BLaER1 treated with 17β-estradiol and CSF1 and Interleukin-3, amounts not matched to agents 10 nM and 100 nM (cell line): ENCODE measurements at regions not wholly inside any gene's neighbourhood (a gene's known extent, or its start where the extent isn't known, plus 50 kb on each side); places are given as distances from the start of the nearest gene placed in this dataset.

Experiments used
- H3K27ac ChIP-seq, 11 experiments: shearing (Covaris generic); formaldehyde crosslinking; 2 replicates each; pipeline ENCODE4 v1.8.1; 2022
- H3K27me3 ChIP-seq, 11 experiments: shearing (Covaris generic); formaldehyde crosslinking; 2 replicates each; pipeline ENCODE4 v1.8.1; 2022
- H3K36me3 ChIP-seq, 11 experiments: shearing (Covaris generic); formaldehyde crosslinking; 2 replicates each; pipeline ENCODE4 v1.8.1; 2022
- H3K4me1 ChIP-seq, 10 experiments: shearing (Covaris generic); formaldehyde crosslinking; 2 replicates each; pipeline ENCODE4 v1.8.1; 2022
- H3K4me2 ChIP-seq, 11 experiments: shearing (Covaris generic); formaldehyde crosslinking; 2 replicates each; pipeline ENCODE4 v1.8.1; 2022
- H3K4me3 ChIP-seq, 10 experiments: shearing (Covaris generic); formaldehyde crosslinking; 2 replicates each; pipeline ENCODE4 v1.8.1; 2022
- H3K9ac ChIP-seq, 11 experiments: shearing (Covaris generic); formaldehyde crosslinking; 2 replicates each; pipeline ENCODE4 v1.8.1; 2022
- H3K9me3 ChIP-seq, 11 experiments: shearing (Covaris generic); formaldehyde crosslinking; replicated peaks in 1 of 11; 2 replicates each; pipeline ENCODE4 v1.8.1; 2022
- H4K20me1 ChIP-seq, 11 experiments: shearing (Covaris generic); formaldehyde crosslinking; 2 replicates each; pipeline ENCODE4 v1.8.1; 2022
- Cebpa-rat ChIP-seq, 11 experiments: shearing (Covaris generic); IDR thresholded peaks; 2 replicates each; pipeline ENCODE4 v1.8.1; 2022

- Histone ChIP-seq H3K4me3 (no peak overlapping the region), H3K36me3 (no peaks in the 10 kb centered on the region)
These were observed 127.2 kb upstream of the DLG1 start for GRCh38 chr3:197425485-197426120.

GRCh38 chr3:197424674-197425484 lies 126.5 kb upstream of the DLG1 start:
- no peak overlapping the region for H3K4me2 ChIP-seq
- H3K27me3 ChIP-seq = no peaks in the 10 kb centered on the region
- H3K9me3 ChIP-seq = no peaks in the 10 kb centered on the region
- peaks cover 25 to 32% (median 28%) of the 10 kb centered on the region in 10 experiments for H3K4me1 ChIP-seq
- no peak overlapping the region for H3K27ac ChIP-seq
- H3K36me3 ChIP-seq = no peaks in the 10 kb centered on the region
- H3K4me3 ChIP-seq = no peak overlapping the region
- H4K20me1 ChIP-seq = no peaks in the 10 kb centered on the region
- TF ChIP-seq Cebpa-rat (IDR thresholded peaks at IDR 0.05) = no peak
- no peak overlapping the region for H3K9ac ChIP-seq

More at GRCh38 chr3:197425485-197426120, 127.2 kb upstream of the DLG1 start:
- H3K9ac ChIP-seq = no peak overlapping the region
- peaks cover 32 to 39% (median 35%) of the 10 kb centered on the region in 10 experiments for H3K4me1 ChIP-seq
- H3K27ac ChIP-seq = no peak overlapping the region
- H3K27me3 ChIP-seq = no peaks in the 10 kb centered on the region
- TF ChIP-seq Cebpa-rat (IDR thresholded peaks at IDR 0.05) = no peak
- no peaks in the 10 kb centered on the region for H3K9me3 ChIP-seq
- no peaks in the 10 kb centered on the region for H4K20me1 ChIP-seq
- H3K4me2 ChIP-seq = no peak overlapping the region

- no peaks in the 10 kb centered on the region for H3K27me3 ChIP-seq
- H3K9ac ChIP-seq = no peak overlapping the region
- peaks cover 20 to 25% (median 22%) of the 10 kb centered on the region in 10 experiments for H3K4me1 ChIP-seq
- H3K9me3 ChIP-seq = no peaks in the 10 kb centered on the region
- no peak for TF ChIP-seq Cebpa-rat (IDR thresholded peaks at IDR 0.05)
- H4K20me1 ChIP-seq = no peaks in the 10 kb centered on the region
- no peak overlapping the region for H3K27ac ChIP-seq
- no peak overlapping the region for H3K4me2 ChIP-seq
- H3K4me3 ChIP-seq = no peak overlapping the region
- H3K36me3 ChIP-seq = no peaks in the 10 kb centered on the region
These were observed 125.9 kb upstream of the DLG1 start for GRCh38 chr3:197424266-197424665.

- Histone ChIP-seq H3K36me3 (no peaks in the 10 kb centered on the region), H3K27ac (no peak overlapping the region), H3K4me3 (no peak overlapping the region), H3K9me3 (no peaks in the 10 kb centered on the region), H3K27me3 (no peaks in the 10 kb centered on the region), H3K4me2 (no peak overlapping the region), H3K4me1 (peaks cover 11 to 17% (median 14%) of the 10 kb centered on the region in 10 experiments), H4K20me1 (no peaks in the 10 kb centered on the region), H3K9ac (no peak overlapping the region)
- no peak for TF ChIP-seq Cebpa-rat (IDR thresholded peaks at IDR 0.05)
These were observed 125.0 kb upstream of the DLG1 start for GRCh38 chr3:197423376-197423775.

- H3K27ac ChIP-seq = no peak overlapping the region
- no peaks in the 10 kb centered on the region for H4K20me1 ChIP-seq
- H3K36me3 ChIP-seq = no peaks in the 10 kb centered on the region
- no peak overlapping the region for H3K9ac ChIP-seq
- H3K4me2 ChIP-seq = no peak overlapping the region
- no peaks in the 10 kb centered on the region for H3K27me3 ChIP-seq
- no peak overlapping the region for H3K4me3 ChIP-seq
- TF ChIP-seq Cebpa-rat (IDR thresholded peaks at IDR 0.05) = no peak
- H3K4me1 ChIP-seq = peaks cover 2 to 8% (median 5%) of the 10 kb centered on the region in 10 experiments
- H3K9me3 ChIP-seq = no peaks in the 10 kb centered on the region
These were observed 124.1 kb upstream of the DLG1 start for GRCh38 chr3:197422506-197422905.

- Histone ChIP-seq H3K9ac (no peak overlapping the region), H3K9me3 (no peaks in the 10 kb centered on the region), H3K27ac (no peak overlapping the region), H3K4me1 (peaks cover 0 to 4% (median 0%) of the 10 kb centered on the region in 10 experiments; a peak in 1 of 20 replicates), H3K4me2 (no peak overlapping the region), H4K20me1 (no peaks in the 10 kb centered on the region), H3K27me3 (no peaks in the 10 kb centered on the region), H3K36me3 (no peaks in the 10 kb centered on the region), H3K4me3 (no peak overlapping the region)
- no peak for TF ChIP-seq Cebpa-rat (IDR thresholded peaks at IDR 0.05)
These were observed 122.6 kb upstream of the DLG1 start for GRCh38 chr3:197421021-197421420.

GRCh38 chr3:197420566-197420965 lies 122.2 kb upstream of the DLG1 start:
- Histone ChIP-seq H4K20me1 (no peaks in the 10 kb centered on the region), H3K9ac (no peak overlapping the region), H3K9me3 (no peaks in the 10 kb centered on the region), H3K27ac (no peak overlapping the region), H3K36me3 (no peaks in the 10 kb centered on the region), H3K27me3 (no peaks in the 10 kb centered on the region), H3K4me3 (no peak overlapping the region), H3K4me1 (peaks cover 0 to 4% (median 0%) of the 10 kb centered on the region in 10 experiments; a peak in 1 of 20 replicates), H3K4me2 (no peak overlapping the region)
- TF ChIP-seq Cebpa-rat (IDR thresholded peaks at IDR 0.05) = no peak

- no peaks in the 10 kb centered on the region for H3K27me3 ChIP-seq
- peaks cover 0 to 4% (median 0%) of the 10 kb centered on the region in 10 experiments; a peak in 1 of 20 replicates for H3K4me1 ChIP-seq
- TF ChIP-seq Cebpa-rat (IDR thresholded peaks at IDR 0.05) = no peak
- no peak overlapping the region for H3K4me2 ChIP-seq
- H3K9ac ChIP-seq = no peak overlapping the region
- no peaks in the 10 kb centered on the region for H4K20me1 ChIP-seq
- H3K27ac ChIP-seq = no peak overlapping the region
- H3K36me3 ChIP-seq = no peaks in the 10 kb centered on the region
- H3K4me3 ChIP-seq = no peak overlapping the region
- H3K9me3 ChIP-seq = no peaks in the 10 kb centered on the region
These were observed 121.7 kb upstream of the DLG1 start for GRCh38 chr3:197420115-197420514.

GRCh38 chr3:197419696-197420095 lies 121.3 kb upstream of the DLG1 start:
- peaks cover 0 to 4% (median 0%) of the 10 kb centered on the region in 10 experiments; a peak in 1 of 20 replicates for H3K4me1 ChIP-seq
- H3K36me3 ChIP-seq = no peaks in the 10 kb centered on the region
- no peaks in the 10 kb centered on the region for H3K9me3 ChIP-seq
- no peak overlapping the region for H3K4me2 ChIP-seq
- H3K9ac ChIP-seq = no peak overlapping the region
- no peaks in the 10 kb centered on the region for H3K27me3 ChIP-seq
- no peak for TF ChIP-seq Cebpa-rat (IDR thresholded peaks at IDR 0.05)
- H4K20me1 ChIP-seq = no peaks in the 10 kb centered on the region
- no peak overlapping the region for H3K4me3 ChIP-seq
- no peak overlapping the region for H3K27ac ChIP-seq
